Spleen (tissue), 7 donors: ENCODE measurements at regions not wholly inside any gene's neighbourhood (a gene's known extent, or its start where the extent isn't known, plus 50 kb on each side); places are given as distances from the start of the nearest gene placed in this dataset.

Source experiments
- CTCF ChIP-seq, 11 experiments: fragments of 200-600 bp in 7 of 11; fragments of 450-650 bp in 4 of 11; sonication (generic) in 4 of 11; IDR thresholded peaks in 8 of 11; conservative IDR thresholded peaks in 3 of 11; 1 replicate in 7 of 11; 2 replicates in 4 of 11; pipeline versions ENCODE4 v1.4.0 to v1.8.0; 2016 to 2021; ENCODE audit warnings: antibody characterized with exemption in 11 of 11, inconsistent platforms in 4 of 11, mild to moderate bottlenecking in 1 of 11
- POLR2A ChIP-seq, 3 donors: fragments of 450-650 bp; IDR thresholded peaks; one replicate each; pipeline ENCODE4 v1.5.1; 2017; ENCODE audit warnings: antibody characterized with exemption in 3 of 3, mild to moderate bottlenecking in 1 of 3
- POLR2AphosphoS5 ChIP-seq, 3 donors: sonication (generic); formaldehyde crosslinking; IDR thresholded peaks; one replicate each; pipeline ENCODE4 v1.5.1; 2017; ENCODE audit warnings: antibody characterized with exemption in 3 of 3
- donor health status: DM: no; HTN: no; CAD: no; lungs with moderate emphysema.
- donor health status: DM: no; HTN: no; CAD: no.
- donor health status: DM: no; HTN: no; CAD: no.

- no peak for TF ChIP-seq CTCF (IDR thresholded peaks at IDR 0.05 in 8 of 11, conservative IDR thresholded peaks at IDR 0.05 in 3 of 11)
- TF ChIP-seq POLR2AphosphoS5 (IDR thresholded peaks at IDR 0.05): no peak
- TF ChIP-seq POLR2A (IDR thresholded peaks at IDR 0.05): no peak
These were observed 1078.9 kb downstream of the SLITRK1 start for GRCh38 chr13:82803341-82803740.
